WERI-Rb-1 (cell line): ENCODE measurements at regions not wholly inside any gene's neighbourhood (a gene's known extent, or its start where the extent isn't known, plus 50 kb on each side); places are given as distances from the start of the nearest gene placed in this dataset.
"Not testable (repeated sequence)": the region's sequence is repeated elsewhere in the genome, so short reads cannot be mapped to it uniquely, and the experiment has no call there.

ENCODE experiments used
- DNase-seq: peaks from one replicate; pipeline ENCODE4 v3.0.0-alpha.2; 2020
- H3K27ac ChIP-seq: fragments of 250-450 bp; sonication (Bioruptor Pico); 2 replicates; pipeline ENCODE4 v1.5.1; 2020; ENCODE audit warnings: mild to moderate bottlenecking, moderate library complexity
- H3K27me3 ChIP-seq: fragments of 250-450 bp; sonication (Bioruptor Pico); 2 replicates; pipeline ENCODE4 v1.5.1; 2021; ENCODE audit warnings: mild to moderate bottlenecking, low read depth, moderate library complexity; ENCODE audit not compliant: insufficient read depth, severe bottlenecking
- H3K36me3 ChIP-seq: fragments of 250-450 bp; sonication (Bioruptor Pico); 2 replicates; pipeline ENCODE4 v1.5.1; 2020; ENCODE audit warnings: mild to moderate bottlenecking, moderate library complexity
- H3K4me3 ChIP-seq: 2 replicates; pipeline ENCODE4 v1.5.1; 2011; ENCODE audit warnings: low read depth, mild to moderate bottlenecking, control low read depth, low read length
- H3K9me3 ChIP-seq: fragments of 250-450 bp; sonication (Bioruptor Pico); 2 replicates; pipeline ENCODE4 v1.5.1; 2021; ENCODE audit warnings: mild to moderate bottlenecking, moderate library complexity; ENCODE audit not compliant: severe bottlenecking
- TF ChIP-seq, protein P1 (sequence below): IDR thresholded peaks from 2 replicates; pipeline ENCODE4 v1.5.1; 2011; ENCODE audit warnings: low read depth, mild to moderate bottlenecking, control low read depth, inconsistent platforms, low read length

DNA sequence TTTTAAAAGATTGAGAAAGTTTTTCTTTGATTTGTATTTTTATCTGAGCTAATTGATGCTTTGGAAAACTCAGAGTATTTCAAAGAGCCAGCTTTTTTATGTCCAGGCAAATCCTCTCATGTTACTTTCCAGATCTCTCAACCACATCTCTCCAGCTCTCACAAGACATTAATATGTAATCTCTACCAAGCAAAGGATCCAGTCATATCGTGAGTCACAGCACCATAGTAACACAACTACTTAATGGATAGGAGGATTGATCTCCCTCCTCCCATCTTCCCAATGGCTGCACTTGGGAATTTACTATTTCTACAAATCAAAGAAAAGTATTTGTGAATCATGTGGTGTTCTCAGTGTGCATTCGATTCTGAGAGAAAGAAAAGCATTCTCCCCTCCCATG, 63.3 kb downstream of the POU4F1 start:
- no peaks in the 10 kb centered on the region for H3K27me3 ChIP-seq
- TF ChIP-seq, protein P1, sequence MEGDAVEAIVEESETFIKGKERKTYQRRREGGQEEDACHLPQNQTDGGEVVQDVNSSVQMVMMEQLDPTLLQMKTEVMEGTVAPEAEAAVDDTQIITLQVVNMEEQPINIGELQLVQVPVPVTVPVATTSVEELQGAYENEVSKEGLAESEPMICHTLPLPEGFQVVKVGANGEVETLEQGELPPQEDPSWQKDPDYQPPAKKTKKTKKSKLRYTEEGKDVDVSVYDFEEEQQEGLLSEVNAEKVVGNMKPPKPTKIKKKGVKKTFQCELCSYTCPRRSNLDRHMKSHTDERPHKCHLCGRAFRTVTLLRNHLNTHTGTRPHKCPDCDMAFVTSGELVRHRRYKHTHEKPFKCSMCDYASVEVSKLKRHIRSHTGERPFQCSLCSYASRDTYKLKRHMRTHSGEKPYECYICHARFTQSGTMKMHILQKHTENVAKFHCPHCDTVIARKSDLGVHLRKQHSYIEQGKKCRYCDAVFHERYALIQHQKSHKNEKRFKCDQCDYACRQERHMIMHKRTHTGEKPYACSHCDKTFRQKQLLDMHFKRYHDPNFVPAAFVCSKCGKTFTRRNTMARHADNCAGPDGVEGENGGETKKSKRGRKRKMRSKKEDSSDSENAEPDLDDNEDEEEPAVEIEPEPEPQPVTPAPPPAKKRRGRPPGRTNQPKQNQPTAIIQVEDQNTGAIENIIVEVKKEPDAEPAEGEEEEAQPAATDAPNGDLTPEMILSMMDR: no peak
- H3K36me3 ChIP-seq: no peaks in the 10 kb centered on the region
- no peak overlapping the region for H3K4me3 ChIP-seq
- H3K9me3 ChIP-seq: no peaks in the 10 kb centered on the region
- no peak for DNase-seq
- no peak overlapping the region for H3K27ac ChIP-seq

DNA sequence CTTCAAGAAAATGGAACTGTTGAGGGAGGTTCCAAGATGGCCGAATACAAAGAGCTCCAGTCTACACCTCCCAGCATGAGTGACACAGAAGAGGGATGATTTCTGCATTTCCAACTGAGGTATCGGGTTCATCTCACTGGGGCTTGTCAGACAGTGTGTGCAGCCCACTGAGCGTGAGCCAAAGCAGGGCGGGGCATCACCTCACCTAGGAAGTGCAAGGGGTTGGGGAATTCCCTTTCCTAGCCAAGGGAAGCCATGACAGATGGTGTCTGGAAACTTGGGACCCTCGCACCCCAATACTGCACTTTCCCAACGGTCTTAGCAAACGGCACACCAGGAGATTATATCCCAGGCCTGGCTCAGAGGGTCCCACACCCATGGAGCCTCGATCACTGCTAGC, 77.3 kb downstream of the POU4F1 start:
- H3K27me3 ChIP-seq, DNase-seq, H3K9me3 ChIP-seq, H3K4me3 ChIP-seq, H3K36me3 ChIP-seq, H3K27ac ChIP-seq: not testable (repeated sequence)

DNA sequence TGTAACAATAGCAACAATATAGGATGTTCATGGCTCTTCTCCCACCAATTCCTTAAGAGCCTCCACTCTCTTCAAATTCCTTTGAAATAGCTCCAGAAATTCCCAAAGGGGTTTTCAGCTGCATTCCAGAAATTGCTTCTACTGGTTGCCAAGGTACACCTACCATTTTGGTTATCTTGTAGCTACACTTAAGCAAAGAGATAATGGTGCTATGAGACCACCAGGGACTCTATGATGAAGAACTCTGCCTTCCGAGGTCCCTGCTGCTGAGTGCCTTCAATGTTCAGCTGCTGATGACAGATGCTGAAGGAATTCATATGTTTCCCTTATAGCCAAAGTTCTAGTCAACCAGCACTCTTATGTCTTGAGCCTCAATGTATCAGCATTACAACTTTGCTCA, 78.4 kb downstream of the POU4F1 start:
- Histone ChIP-seq H3K4me3 (no peak overlapping the region), H3K36me3 (no peaks in the 10 kb centered on the region), H3K27ac (no peak overlapping the region), H3K9me3 (no peaks in the 10 kb centered on the region), H3K27me3 (no peaks in the 10 kb centered on the region)
- DNase-seq: no peak
- TF ChIP-seq, protein P1: no peak

DNA sequence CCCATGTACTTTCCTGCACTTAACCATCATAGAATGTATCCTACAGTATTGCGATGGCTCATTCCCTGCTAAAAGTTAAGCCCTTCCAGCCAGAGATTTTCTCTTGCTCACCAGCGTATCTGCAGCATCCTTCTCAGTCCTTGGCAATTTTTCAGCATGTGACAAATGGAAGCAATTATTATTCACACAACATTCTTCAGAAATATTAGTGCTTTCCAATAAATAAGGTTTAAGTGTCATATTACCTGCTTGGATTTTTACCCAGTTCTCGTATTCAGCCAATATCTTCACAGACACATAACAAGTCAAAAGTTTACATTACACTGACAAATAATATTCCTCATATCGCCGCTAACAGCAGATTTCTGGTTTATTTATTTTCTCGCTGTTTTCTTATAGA, 82.3 kb downstream of the POU4F1 start:
- no peak overlapping the region for H3K27ac ChIP-seq
- H3K4me3 ChIP-seq: no peak overlapping the region
- H3K36me3 ChIP-seq: no peaks in the 10 kb centered on the region
- H3K27me3 ChIP-seq: no peaks in the 10 kb centered on the region
- no peaks in the 10 kb centered on the region for H3K9me3 ChIP-seq
- no peak for DNase-seq
- TF ChIP-seq, protein P1: no peak

DNA sequence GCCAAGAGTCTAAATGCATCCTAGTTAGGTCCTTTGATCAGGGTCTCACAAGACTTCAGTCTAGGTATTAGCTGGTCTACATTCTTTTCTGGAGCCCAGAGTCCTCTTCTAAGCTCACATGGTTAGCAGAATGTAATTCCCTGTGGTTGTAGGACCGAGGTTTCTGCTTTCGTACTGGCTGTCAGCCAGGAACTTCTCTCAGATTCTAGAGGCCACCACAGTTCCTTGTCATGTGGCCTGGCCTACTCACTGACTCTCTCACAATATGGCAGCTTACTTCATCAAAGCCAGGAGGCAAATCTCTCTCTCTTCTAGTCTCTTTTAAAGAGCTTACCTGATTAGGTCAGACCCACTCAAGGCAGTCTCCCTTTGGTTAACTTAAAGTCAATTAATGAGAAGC, 82.9 kb downstream of the POU4F1 start:
- no peak overlapping the region for H3K27ac ChIP-seq

DNA sequence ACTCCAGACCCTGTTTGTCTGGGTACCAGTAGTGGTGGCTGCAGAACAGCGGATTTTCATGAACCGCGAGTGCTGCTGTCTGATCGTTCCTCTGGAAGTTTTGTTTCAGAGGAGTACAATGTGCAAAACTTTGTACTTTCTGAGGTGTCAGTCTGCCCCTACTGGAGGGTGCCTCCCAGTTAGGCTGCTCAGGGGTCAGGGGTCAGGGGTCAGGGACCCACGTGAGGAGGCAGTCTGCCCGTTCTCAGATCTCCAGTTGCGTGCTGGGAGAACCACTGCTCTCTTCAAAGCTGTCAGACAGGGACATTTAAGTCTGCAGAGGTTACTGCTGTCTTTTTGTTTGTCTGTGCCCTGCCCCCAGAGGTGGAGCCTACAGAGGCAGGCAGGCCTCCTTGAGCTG, 84.9 kb downstream of the POU4F1 start:
- not testable (repeated sequence) for H3K27ac ChIP-seq, H3K36me3 ChIP-seq, H3K27me3 ChIP-seq, DNase-seq, H3K9me3 ChIP-seq, H3K4me3 ChIP-seq

More for the DNA sequence above, 82.9 kb downstream of the POU4F1 start:
- no peaks in the 10 kb centered on the region for H3K27me3 ChIP-seq
- H3K36me3 ChIP-seq: no peaks in the 10 kb centered on the region
- H3K9me3 ChIP-seq: no peaks in the 10 kb centered on the region
- no peak for DNase-seq
- TF ChIP-seq, protein P1: no peak
- H3K4me3 ChIP-seq: no peak overlapping the region

DNA sequence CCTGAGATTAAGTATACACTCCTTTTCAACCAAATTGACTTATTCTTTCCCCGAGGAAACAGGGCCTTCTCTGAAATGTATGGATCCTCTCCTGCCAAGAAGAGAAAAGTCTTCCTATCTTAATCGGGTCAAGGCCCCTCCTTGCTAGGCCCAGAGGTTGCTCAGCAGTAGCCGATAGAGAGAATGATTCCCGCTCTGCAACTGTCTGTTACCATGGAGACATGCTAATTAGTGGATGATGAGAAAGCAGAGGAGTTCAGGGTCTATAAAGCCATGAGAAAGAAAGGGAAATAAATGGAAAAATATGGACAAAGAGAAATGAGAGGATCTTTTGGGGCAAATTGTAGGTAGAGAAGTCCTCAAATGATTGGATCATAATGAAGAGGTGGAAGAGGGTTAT, 103.5 kb downstream of the POU4F1 start:
- no peaks in the 10 kb centered on the region for H3K27me3 ChIP-seq

More for the DNA sequence above, 103.5 kb downstream of the POU4F1 start:
- Histone ChIP-seq H3K4me3 (no peak overlapping the region), H3K9me3 (no peaks in the 10 kb centered on the region), H3K36me3 (no peaks in the 10 kb centered on the region), H3K27ac (no peak overlapping the region)
- TF ChIP-seq, protein P1: no peak
- no peak for DNase-seq
